Activated CD4-positive, alpha-beta T cell treated with anti-CD3 and anti-CD28 coated beads, Interleukin-2, amount 10 ng/mL, durations not matched to agents 24 days and 14 days (primary cell): ENCODE measurements at regions not wholly inside any gene's neighbourhood (a gene's known extent, or its start where the extent isn't known, plus 50 kb on each side); places are given as distances from the start of the nearest gene placed in this dataset.

Experiments
- DNase-seq: peaks from one replicate; pipeline ENCODE4 v3.0.0; 2022
- H3K27ac Mint-ChIP-seq: one replicate; pipeline ENCODE4 v1.8.0; 2022; ENCODE audit warnings: mild to moderate bottlenecking, mixed read lengths
- H3K27me3 Mint-ChIP-seq: one replicate; pipeline ENCODE4 v1.8.0; 2022; ENCODE audit warnings: mixed read lengths
- H3K36me3 Mint-ChIP-seq: one replicate; pipeline ENCODE4 v1.8.0; 2022; ENCODE audit warnings: low read depth, mild to moderate bottlenecking, mixed read lengths
- H3K4me1 Mint-ChIP-seq: one replicate; pipeline ENCODE4 v1.8.0; 2021; ENCODE audit warnings: mixed read lengths
- H3K4me3 Mint-ChIP-seq: one replicate; pipeline ENCODE4 v1.8.0; 2022; ENCODE audit warnings: mild to moderate bottlenecking, moderate library complexity, mixed read lengths
- H3K9me3 Mint-ChIP-seq: one replicate; pipeline ENCODE4 v1.8.0; 2021; ENCODE audit warnings: mixed read lengths
- intact Hi-C: fragments of 100-400 bp; cut with micrococcal nuclease; formaldehyde crosslinking; loops from one replicate; pipeline ENCODE4 v1.15.1; 2023

GRCh38 chr11:70839851-70840250 lies 412.5 kb downstream of the SHANK2 start:
- DNase-seq: no peak
- H3K27ac Mint-ChIP-seq: no peak overlapping the region
- H3K4me1 Mint-ChIP-seq: no peaks in the 10 kb centered on the region
- H3K36me3 Mint-ChIP-seq: no peaks in the 10 kb centered on the region
- no peaks in the 10 kb centered on the region for H3K27me3 Mint-ChIP-seq
- intact Hi-C loops: no loop called here
- H3K9me3 Mint-ChIP-seq: peaks cover 4% of the 10 kb centered on the region
- H3K4me3 Mint-ChIP-seq: no peak overlapping the region

- no peaks in the 10 kb centered on the region for H3K4me1 Mint-ChIP-seq
- H3K4me3 Mint-ChIP-seq: no peak overlapping the region
- intact Hi-C loops: no loop called here
- H3K9me3 Mint-ChIP-seq: peaks cover 4% of the 10 kb centered on the region
- H3K27ac Mint-ChIP-seq: no peak overlapping the region
- no peaks in the 10 kb centered on the region for H3K36me3 Mint-ChIP-seq
- H3K27me3 Mint-ChIP-seq: no peaks in the 10 kb centered on the region
- no peak for DNase-seq
Observed at GRCh38 chr11:70841264-70841663, 411.1 kb downstream of the SHANK2 start.

GRCh38 chr11:70842256-70842655 lies 410.1 kb downstream of the SHANK2 start:
- Mint-ChIP-seq H3K4me3 (no peak overlapping the region), H3K9me3 (peaks cover 4% of the 10 kb centered on the region), H3K4me1 (no peaks in the 10 kb centered on the region), H3K27ac (no peak overlapping the region), H3K27me3 (no peaks in the 10 kb centered on the region), H3K36me3 (no peaks in the 10 kb centered on the region)
- DNase-seq: no peak
- intact Hi-C loops: no loop called here

GRCh38 chr11:70842701-70843100 lies 409.7 kb downstream of the SHANK2 start:
- DNase-seq: no peak
- Mint-ChIP-seq H3K9me3 (peaks cover 4% of the 10 kb centered on the region), H3K4me1 (no peaks in the 10 kb centered on the region), H3K36me3 (no peaks in the 10 kb centered on the region), H3K4me3 (no peak overlapping the region), H3K27me3 (no peaks in the 10 kb centered on the region), H3K27ac (no peak overlapping the region)
- intact Hi-C loops: no loop called here

- Mint-ChIP-seq H3K9me3 (no peaks in the 10 kb centered on the region), H3K27me3 (no peaks in the 10 kb centered on the region), H3K36me3 (no peaks in the 10 kb centered on the region), H3K4me3 (no peak overlapping the region), H3K4me1 (no peaks in the 10 kb centered on the region), H3K27ac (no peak overlapping the region)
- intact Hi-C loops: no loop called here
- DNase-seq: no peak
Observed at GRCh38 chr11:70843906-70844305, 408.5 kb downstream of the SHANK2 start.

GRCh38 chr11:70844387-70844786 lies 408.0 kb downstream of the SHANK2 start:
- no peaks in the 10 kb centered on the region for H3K4me1 Mint-ChIP-seq
- intact Hi-C loops: no loop called here
- H3K27ac Mint-ChIP-seq: no peak overlapping the region

GRCh38 chr11:70845591-70846041 lies 406.8 kb downstream of the SHANK2 start:
- no peaks in the 10 kb centered on the region for H3K4me1 Mint-ChIP-seq
- intact Hi-C loops: no loop called here
- no peak for DNase-seq
- H3K4me3 Mint-ChIP-seq: no peak overlapping the region
- no peaks in the 10 kb centered on the region for H3K36me3 Mint-ChIP-seq
- H3K27me3 Mint-ChIP-seq: no peaks in the 10 kb centered on the region
- no peaks in the 10 kb centered on the region for H3K9me3 Mint-ChIP-seq
- no peak overlapping the region for H3K27ac Mint-ChIP-seq

More at GRCh38 chr11:70844387-70844786, 408.0 kb downstream of the SHANK2 start:
- Mint-ChIP-seq H3K36me3 (no peaks in the 10 kb centered on the region), H3K27me3 (no peaks in the 10 kb centered on the region), H3K9me3 (no peaks in the 10 kb centered on the region), H3K4me3 (no peak overlapping the region)
- no peak for DNase-seq

GRCh38 chr11:70846781-70847655 lies 405.4 kb downstream of the SHANK2 start:
- no peak overlapping the region for H3K4me3 Mint-ChIP-seq
- no peaks in the 10 kb centered on the region for H3K9me3 Mint-ChIP-seq
- H3K4me1 Mint-ChIP-seq: no peaks in the 10 kb centered on the region

GRCh38 chr11:70848243-70848750 lies 404.1 kb downstream of the SHANK2 start:
- Mint-ChIP-seq H3K4me3 (no peak overlapping the region), H3K36me3 (no peaks in the 10 kb centered on the region), H3K27ac (no peak overlapping the region), H3K9me3 (no peaks in the 10 kb centered on the region), H3K27me3 (no peaks in the 10 kb centered on the region), H3K4me1 (no peaks in the 10 kb centered on the region)
- intact Hi-C loops: no loop called here
- DNase-seq: no peak

More at GRCh38 chr11:70846781-70847655, 405.4 kb downstream of the SHANK2 start:
- Mint-ChIP-seq H3K27me3 (no peaks in the 10 kb centered on the region), H3K27ac (no peak overlapping the region), H3K36me3 (no peaks in the 10 kb centered on the region)
- no peak for DNase-seq
- intact Hi-C loops: no loop called here

GRCh38 chr11:70849031-70849430 lies 403.3 kb downstream of the SHANK2 start:
- intact Hi-C loops: no loop called here
- H3K4me3 Mint-ChIP-seq: no peak overlapping the region
- no peaks in the 10 kb centered on the region for H3K36me3 Mint-ChIP-seq
- no peak for DNase-seq
- no peaks in the 10 kb centered on the region for H3K27me3 Mint-ChIP-seq
- H3K9me3 Mint-ChIP-seq: no peaks in the 10 kb centered on the region
- no peaks in the 10 kb centered on the region for H3K4me1 Mint-ChIP-seq
- H3K27ac Mint-ChIP-seq: no peak overlapping the region

- Mint-ChIP-seq H3K4me3 (no peak overlapping the region), H3K27ac (no peak overlapping the region), H3K4me1 (no peaks in the 10 kb centered on the region), H3K36me3 (no peaks in the 10 kb centered on the region), H3K27me3 (no peaks in the 10 kb centered on the region), H3K9me3 (peaks cover 6% of the 10 kb centered on the region)
- intact Hi-C loops: no loop called here
- DNase-seq: no peak
Observed at GRCh38 chr11:70851308-70851707, 401.1 kb downstream of the SHANK2 start.

GRCh38 chr11:70851907-70852306 lies 400.5 kb downstream of the SHANK2 start:
- H3K9me3 Mint-ChIP-seq: peaks cover 6% of the 10 kb centered on the region
- H3K4me1 Mint-ChIP-seq: no peaks in the 10 kb centered on the region
- H3K27ac Mint-ChIP-seq: no peak overlapping the region
- H3K27me3 Mint-ChIP-seq: no peaks in the 10 kb centered on the region
- DNase-seq: no peak
- no peak overlapping the region for H3K4me3 Mint-ChIP-seq
- no peaks in the 10 kb centered on the region for H3K36me3 Mint-ChIP-seq
- intact Hi-C loops: no loop called here

GRCh38 chr11:70853068-70853769 lies 399.2 kb downstream of the SHANK2 start:
- peaks cover 6% of the 10 kb centered on the region for H3K9me3 Mint-ChIP-seq
- no peaks in the 10 kb centered on the region for H3K36me3 Mint-ChIP-seq
- no peaks in the 10 kb centered on the region for H3K27me3 Mint-ChIP-seq
- intact Hi-C loops: no loop called here
- H3K27ac Mint-ChIP-seq: no peak overlapping the region
- no peak overlapping the region for H3K4me3 Mint-ChIP-seq
- no peaks in the 10 kb centered on the region for H3K4me1 Mint-ChIP-seq
- DNase-seq: no peak

- no peaks in the 10 kb centered on the region for H3K27me3 Mint-ChIP-seq
- H3K27ac Mint-ChIP-seq: no peak overlapping the region
- no peaks in the 10 kb centered on the region for H3K36me3 Mint-ChIP-seq
- DNase-seq: no peak
- no peak overlapping the region for H3K4me3 Mint-ChIP-seq
- H3K4me1 Mint-ChIP-seq: no peaks in the 10 kb centered on the region
- intact Hi-C loops: no loop called here
- H3K9me3 Mint-ChIP-seq: peaks cover 6% of the 10 kb centered on the region
Observed at GRCh38 chr11:70853770-70854108, 398.6 kb downstream of the SHANK2 start.
